Colon (tissue), 2 donors: ENCODE measurements at regions not wholly inside any gene's neighbourhood (a gene's known extent, or its start where the extent isn't known, plus 50 kb on each side); places are given as distances from the start of the nearest gene placed in this dataset.
"Not testable (repeated sequence)": the region's sequence is repeated elsewhere in the genome, so short reads cannot be mapped to it uniquely, and the experiment has no call there.

Experiments
- FAIRE-seq: peaks from 2 replicates; lab custom pipeline; 2012; peaks lifted over from hg19 to GRCh38; lab: Jason Lieb, UNC
- donor health status: control.
- donor health status: control.

DNA sequence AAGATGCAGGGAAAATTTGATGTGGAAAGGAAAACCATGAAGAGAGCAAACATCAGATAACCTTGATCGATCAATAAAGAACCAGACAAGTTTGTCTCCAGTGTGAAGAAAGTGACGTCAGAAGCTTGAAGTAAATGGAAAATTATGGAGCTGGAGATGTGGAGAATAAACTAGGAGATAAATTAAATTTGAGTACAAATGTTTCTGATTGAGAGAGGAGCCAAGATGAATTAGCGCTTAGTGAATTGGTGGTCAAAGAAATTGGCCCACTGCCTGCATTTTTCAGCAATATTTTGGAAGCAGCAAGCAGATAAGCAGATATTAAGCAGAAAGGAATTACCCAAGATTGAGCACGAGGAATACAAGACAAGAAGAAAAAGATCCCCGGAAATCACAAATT, 567.3 kb upstream of the ZNF385D start:
- FAIRE-seq: no peak

- FAIRE-seq: no peak
Measured at GRCh38 chr3:22319446-22319845, 568.4 kb upstream of the ZNF385D start.

GRCh38 chr3:22322861-22323260, 571.9 kb upstream of the ZNF385D start:
- FAIRE-seq: no peak

- FAIRE-seq: no peak
Measured at GRCh38 chr3:22326305-22326704, 575.3 kb upstream of the ZNF385D start.

GRCh38 chr3:22334996-22335395, 584.0 kb upstream of the ZNF385D start:
- no peak for FAIRE-seq

DNA sequence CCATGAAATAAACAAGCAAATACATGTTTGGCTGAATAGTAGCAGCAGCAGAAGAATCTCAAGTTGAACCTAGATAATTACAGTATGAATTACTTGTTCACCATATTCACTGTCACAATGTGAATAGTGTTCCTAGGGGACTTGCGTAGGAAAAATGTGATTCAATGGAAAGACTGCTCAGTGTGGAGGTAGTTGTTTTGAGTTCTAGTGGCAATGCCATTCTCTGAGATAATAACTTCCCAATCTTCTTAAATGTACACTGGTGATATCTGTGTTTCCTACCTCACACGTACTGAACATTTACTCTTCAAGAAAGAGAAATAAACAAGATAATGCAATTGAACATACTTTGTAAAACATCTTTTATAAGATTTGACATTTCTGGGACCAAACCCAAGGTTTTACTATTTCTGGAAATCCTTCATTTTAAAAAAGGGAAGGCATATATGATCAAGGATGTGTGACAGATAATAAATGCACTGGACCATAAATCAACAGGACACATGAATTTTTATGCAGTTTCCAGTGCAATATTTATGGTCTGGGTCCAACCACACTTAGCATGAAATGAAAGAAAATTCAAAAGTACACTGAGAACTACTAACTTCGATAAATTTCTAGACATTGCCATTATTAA, 598.3 kb upstream of the ZNF385D start:
- FAIRE-seq: no peak

DNA sequence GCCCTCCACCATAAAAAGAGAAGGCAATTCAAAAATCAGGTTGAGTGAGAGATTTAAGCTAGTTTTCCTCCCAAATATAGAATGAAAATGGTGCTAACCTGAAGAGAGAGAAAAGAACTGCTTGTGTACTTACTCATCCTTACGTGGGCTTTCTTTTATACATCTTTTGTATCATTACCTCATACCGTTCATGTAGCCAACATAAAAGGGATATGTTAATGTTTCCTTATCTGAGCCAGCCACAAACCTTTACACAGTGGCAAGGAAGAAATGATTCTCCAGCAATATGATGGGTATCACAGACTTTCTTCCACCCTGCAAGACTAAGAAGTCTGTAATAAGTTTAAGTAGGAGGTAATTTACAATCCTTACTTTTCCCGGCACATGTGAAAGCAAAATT, 600.8 kb upstream of the ZNF385D start:
- no peak for FAIRE-seq

- FAIRE-seq: no peak
Measured at GRCh38 chr3:22353126-22353525, 602.1 kb upstream of the ZNF385D start.

- FAIRE-seq: no peak
Measured at GRCh38 chr3:22358334-22358733, 607.3 kb upstream of the ZNF385D start.

GRCh38 chr3:22360164-22360563, 609.2 kb upstream of the ZNF385D start:
- no peak for FAIRE-seq

DNA sequence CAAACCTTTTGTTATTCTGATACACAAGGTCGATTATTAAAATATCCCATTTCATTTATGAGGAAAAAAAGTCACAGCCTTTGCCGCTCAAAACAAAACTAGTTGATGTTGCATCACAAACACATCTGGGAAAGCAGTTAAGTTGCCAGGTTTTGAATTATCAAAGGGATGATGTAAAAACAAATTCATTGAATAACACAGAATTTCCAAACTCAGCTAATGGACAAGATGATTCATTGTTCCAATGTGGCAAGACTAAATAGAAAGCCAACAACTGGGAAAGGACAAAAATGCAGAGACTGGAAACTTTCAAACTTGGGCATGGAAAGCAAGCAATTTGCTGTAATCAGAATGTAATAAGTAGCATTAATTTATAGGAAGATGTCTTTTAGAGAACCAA, 610.0 kb upstream of the ZNF385D start:
- no peak for FAIRE-seq

DNA sequence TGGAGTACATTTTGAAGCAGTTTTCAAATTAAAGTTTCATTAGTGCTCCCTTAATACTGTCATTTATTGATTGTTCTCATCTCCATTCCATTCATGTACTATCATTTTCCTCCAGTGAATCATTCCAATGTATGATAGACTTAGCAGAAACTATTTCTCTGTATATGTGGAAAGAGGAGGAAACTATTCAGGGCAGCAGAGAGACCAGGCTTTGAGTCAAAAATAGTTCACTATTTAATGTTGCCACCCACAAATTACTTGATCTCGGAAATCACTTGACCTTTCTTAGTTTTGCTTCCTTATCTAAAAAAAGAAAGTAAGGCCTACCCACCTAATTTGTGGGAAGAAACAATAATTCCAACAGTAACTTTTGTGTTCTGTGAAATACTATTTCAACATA, 610.5 kb upstream of the ZNF385D start:
- FAIRE-seq: no peak

- FAIRE-seq: no peak
Measured at GRCh38 chr3:22364851-22365250, 613.8 kb upstream of the ZNF385D start.

DNA sequence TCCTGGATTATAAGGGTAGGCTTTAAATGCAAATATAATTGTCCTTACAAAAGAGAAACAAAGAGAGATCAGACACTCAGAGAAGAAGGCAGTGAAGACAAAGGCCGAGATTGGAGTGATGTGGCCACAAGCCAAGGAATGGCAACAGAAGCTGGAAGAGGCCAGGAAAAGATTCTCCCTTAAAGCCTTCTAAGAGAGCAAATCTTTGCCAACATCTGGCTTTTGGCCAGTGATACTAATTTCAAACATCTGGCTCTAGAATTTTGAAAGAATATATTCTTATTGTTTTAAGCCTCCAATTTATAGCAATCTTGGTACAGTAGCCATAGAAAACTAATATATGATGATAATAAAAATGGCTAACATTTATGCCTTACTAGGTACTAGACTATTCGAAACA, 615.8 kb upstream of the ZNF385D start:
- FAIRE-seq: no peak

GRCh38 chr3:22371036-22371435, 620.0 kb upstream of the ZNF385D start:
- no peak for FAIRE-seq

- no peak for FAIRE-seq
Measured at GRCh38 chr3:22371607-22372291, 620.7 kb upstream of the ZNF385D start.

- FAIRE-seq: no peak
Measured at GRCh38 chr3:22372292-22373062, 621.5 kb upstream of the ZNF385D start.

DNA sequence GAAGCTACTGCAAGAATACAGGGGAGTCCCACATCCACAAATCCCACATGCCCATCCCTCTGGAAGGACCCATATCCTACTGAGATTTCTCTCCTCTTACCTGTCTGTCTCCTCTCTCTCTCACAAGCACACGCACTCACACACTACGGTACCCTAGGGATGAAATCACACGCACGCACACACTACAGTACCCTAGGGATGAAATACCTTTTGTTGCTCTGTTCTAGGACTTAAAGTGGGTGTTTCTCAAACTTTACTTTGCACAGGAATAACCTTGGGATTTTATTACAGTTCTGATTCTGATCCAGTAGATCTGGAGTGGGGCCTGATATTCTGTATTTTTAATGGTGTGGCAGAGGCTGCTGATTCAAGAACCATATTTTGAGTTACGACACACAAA, 622.2 kb upstream of the ZNF385D start:
- FAIRE-seq: no peak

GRCh38 chr3:22373827-22374226, 622.8 kb upstream of the ZNF385D start:
- no peak for FAIRE-seq

DNA sequence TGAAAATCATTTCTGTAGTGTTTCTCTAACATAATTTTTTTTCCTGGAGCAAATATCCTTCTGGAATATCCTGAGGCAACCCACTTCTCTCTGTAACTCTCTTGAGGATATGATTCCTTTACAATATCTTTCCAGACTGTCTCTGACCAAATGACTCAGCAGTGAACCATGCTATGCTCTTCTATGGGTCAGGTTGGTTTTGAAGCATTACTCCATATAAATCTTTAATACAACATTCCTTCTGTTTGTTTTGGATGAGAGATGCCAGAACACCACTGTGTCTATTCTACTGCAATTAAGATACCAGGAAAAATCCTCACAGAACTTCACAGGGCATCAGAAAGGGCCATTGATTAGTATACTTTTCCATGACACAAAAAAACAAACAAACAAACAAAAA, 626.4 kb upstream of the ZNF385D start:
- FAIRE-seq: no peak

- FAIRE-seq: no peak
Measured at GRCh38 chr3:22378869-22379268, 627.9 kb upstream of the ZNF385D start.

- FAIRE-seq: no peak
Measured at GRCh38 chr3:22380253-22380652, 629.2 kb upstream of the ZNF385D start.

DNA sequence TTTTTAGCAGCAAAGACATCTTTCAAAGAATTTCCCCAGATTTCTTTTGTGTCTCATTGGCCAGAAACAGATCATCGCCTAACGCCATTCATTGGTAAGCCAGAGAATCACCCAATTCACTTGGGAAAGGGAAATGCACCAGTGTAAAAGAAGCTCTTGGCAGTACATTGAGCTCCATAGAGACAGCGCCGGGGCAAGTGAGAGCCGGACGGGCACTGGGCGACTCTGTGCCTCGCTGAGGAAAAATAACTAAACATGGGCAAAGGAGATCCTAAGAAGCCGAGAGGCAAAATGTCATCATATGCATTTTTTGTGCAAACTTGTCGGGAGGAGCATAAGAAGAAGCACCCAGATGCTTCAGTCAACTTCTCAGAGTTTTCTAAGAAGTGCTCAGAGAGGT, 630.6 kb upstream of the ZNF385D start:
- FAIRE-seq: not testable (repeated sequence)
